MM.1S (cell line): ENCODE measurements at regions not wholly inside any gene's neighbourhood (a gene's known extent, or its start where the extent isn't known, plus 50 kb on each side); places are given as distances from the start of the nearest gene placed in this dataset.

Experiments
- DNase-seq: peaks from one replicate; pipeline ENCODE4 v3.0.0-alpha.2; 2015
- H2AFZ ChIP-seq: fragments of 300-600 bp; sonication (generic); 2 replicates; pipeline ENCODE4 v1.6.0; 2016; ENCODE audit warnings: antibody characterized with exemption, low read length
- H3F3A ChIP-seq: fragments of 300-600 bp; sonication (generic); 2 replicates; pipeline ENCODE4 v1.6.1; 2016; ENCODE audit warnings: mild to moderate bottlenecking, antibody characterized with exemption, low read length, moderate library complexity, mixed read lengths; ENCODE audit not compliant: insufficient read depth
- H3K27ac ChIP-seq: fragments of 300-600 bp; sonication (generic); 2 replicates; pipeline ENCODE4 v1.5.1; 2016; ENCODE audit warnings: mild to moderate bottlenecking, low read length
- H3K27me3 ChIP-seq: fragments of 300-600 bp; sonication (generic); replicated peaks from 2 replicates; pipeline ENCODE4 v1.6.0; 2016; ENCODE audit warnings: low read length; ENCODE audit not compliant: insufficient read depth
- H3K36me3 ChIP-seq: fragments of 300-600 bp; sonication (generic); replicated peaks from 2 replicates; pipeline ENCODE4 v1.6.1; 2016; ENCODE audit warnings: mild to moderate bottlenecking, low read length, mixed read lengths; ENCODE audit not compliant: insufficient read depth
- H3K4me1 ChIP-seq: fragments of 300-600 bp; sonication (generic); 2 replicates; pipeline ENCODE4 v1.6.1; 2016; ENCODE audit warnings: low read length, mixed read lengths
- H3K4me2 ChIP-seq: fragments of 300-600 bp; sonication (generic); 2 replicates; pipeline ENCODE4 v1.6.0; 2016; ENCODE audit warnings: low read depth, low read length
- H3K4me3 ChIP-seq: fragments of 300-600 bp; sonication (generic); 2 replicates; pipeline ENCODE4 v1.5.1; 2016; ENCODE audit warnings: low read length, mixed read lengths
- H3K79me2 ChIP-seq: fragments of 300-600 bp; sonication (generic); 2 replicates; pipeline ENCODE4 v1.6.1; 2016; ENCODE audit warnings: mixed run types, low read length, mixed read lengths
- H3K9ac ChIP-seq: fragments of 300-600 bp; sonication (generic); 2 replicates; pipeline ENCODE4 v1.6.1; 2016; ENCODE audit warnings: low read length, mixed read lengths
- H3K9me2 ChIP-seq: fragments of 300-600 bp; sonication (generic); replicated peaks from 2 replicates; pipeline ENCODE4 v1.6.1; 2016; ENCODE audit warnings: mild to moderate bottlenecking, low read length, mixed read lengths; ENCODE audit not compliant: insufficient read depth
- H3K9me3 ChIP-seq: fragments of 300-600 bp; sonication (generic); replicated peaks from 2 replicates; pipeline ENCODE4 v1.6.1; 2016; ENCODE audit warnings: mild to moderate bottlenecking, low read length, mixed read lengths; ENCODE audit not compliant: insufficient read depth
- H4K20me1 ChIP-seq: fragments of 300-600 bp; sonication (generic); 2 replicates; pipeline ENCODE4 v1.6.1; 2016; ENCODE audit warnings: mild to moderate bottlenecking, low read length, moderate library complexity, mixed read lengths; ENCODE audit not compliant: insufficient read depth
- CTCF ChIP-seq: fragments of 300-600 bp; sonication (generic); IDR thresholded peaks from 2 replicates; pipeline ENCODE4 v1.5.1; 2016; ENCODE audit warnings: antibody characterized with exemption, low read length, mixed read lengths
- EZH2 ChIP-seq: fragments of 300-600 bp; sonication (generic); optimal IDR thresholded peaks from 2 replicates; pipeline ENCODE3; 2017; ENCODE audit warnings: low read depth, mild to moderate bottlenecking, antibody characterized with exemption, low read length, mixed read lengths
- EZH2phosphoT487 ChIP-seq: fragments of 300-600 bp; sonication (generic); IDR thresholded peaks from 2 replicates; pipeline ENCODE4 v1.6.1; 2018; ENCODE audit warnings: antibody characterized with exemption, low read length

- Histone ChIP-seq H3K9me2 (no peaks in the 10 kb centered on the region), H2AFZ (no peak overlapping the region), H3K4me2 (no peak overlapping the region), H3K27me3 (no peaks in the 10 kb centered on the region), H3K79me2 (no peaks in the 10 kb centered on the region), H3K4me3 (no peak overlapping the region), H4K20me1 (no peaks in the 10 kb centered on the region), H3K9me3 (no peaks in the 10 kb centered on the region), H3K27ac (no peak overlapping the region), H3K36me3 (no peaks in the 10 kb centered on the region), H3K4me1 (no peaks in the 10 kb centered on the region), H3K9ac (no peak overlapping the region), H3F3A (no peaks in the 10 kb centered on the region)
- TF ChIP-seq EZH2phosphoT487 (no peak), EZH2 (no peak), CTCF (no peak)
- DNase-seq: no peak
Observed at GRCh38 chr21:28712411-28712810, 280.3 kb downstream of the LTN1 start.

DNA sequence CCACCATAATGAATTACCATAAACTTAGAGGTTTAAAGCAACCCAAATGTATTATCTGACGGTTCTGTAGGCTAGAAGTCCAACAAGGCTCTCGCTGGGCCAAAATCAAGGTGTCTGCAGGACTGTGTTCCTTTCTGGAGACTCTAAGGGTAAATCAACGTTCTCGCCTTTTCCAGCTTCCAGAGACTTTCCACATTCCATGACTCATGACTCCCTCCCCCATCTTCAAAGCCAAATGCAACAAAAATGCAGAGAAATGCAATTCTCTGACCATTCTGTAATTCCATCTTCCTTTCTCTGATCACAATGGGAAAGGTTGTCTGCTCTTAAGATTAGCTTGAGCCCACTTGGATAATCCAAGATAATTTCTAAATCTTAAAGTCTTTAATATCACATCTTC lies 287.1 kb downstream of the LTN1 start:
- Histone ChIP-seq H3K4me2 (no peak overlapping the region), H3K27ac (no peak overlapping the region), H3K36me3 (no peaks in the 10 kb centered on the region), H4K20me1 (no peaks in the 10 kb centered on the region), H3K4me1 (no peaks in the 10 kb centered on the region), H3K9ac (no peak overlapping the region), H3K79me2 (no peaks in the 10 kb centered on the region), H3K27me3 (no peaks in the 10 kb centered on the region), H3F3A (no peaks in the 10 kb centered on the region), H3K4me3 (no peak overlapping the region), H3K9me2 (no peaks in the 10 kb centered on the region), H3K9me3 (no peaks in the 10 kb centered on the region; the same call in 1 of the 2 replicates), H2AFZ (no peak overlapping the region)
- TF ChIP-seq CTCF (no peak), EZH2 (no peak), EZH2phosphoT487 (no peak)
- DNase-seq: no peak

GRCh38 chr21:28704746-28705145 lies 287.9 kb downstream of the LTN1 start:
- no peak overlapping the region for H3K4me3 ChIP-seq
- no peaks in the 10 kb centered on the region for H3K36me3 ChIP-seq
- TF ChIP-seq CTCF: no peak
- TF ChIP-seq EZH2: no peak
- TF ChIP-seq EZH2phosphoT487: no peak
- no peaks in the 10 kb centered on the region for H3K9me2 ChIP-seq
- no peaks in the 10 kb centered on the region; the same call in 1 of the 2 replicates for H3K9me3 ChIP-seq
- H3K9ac ChIP-seq: no peak overlapping the region
- no peaks in the 10 kb centered on the region for H4K20me1 ChIP-seq
- no peak overlapping the region for H2AFZ ChIP-seq
- no peaks in the 10 kb centered on the region for H3K79me2 ChIP-seq
- no peaks in the 10 kb centered on the region for H3K27me3 ChIP-seq
- no peak for DNase-seq
- H3K27ac ChIP-seq: no peak overlapping the region
- H3F3A ChIP-seq: no peaks in the 10 kb centered on the region
- no peaks in the 10 kb centered on the region for H3K4me1 ChIP-seq
- H3K4me2 ChIP-seq: no peak overlapping the region
